A673 (cell line): ENCODE measurements at regions not wholly inside any gene's neighbourhood (a gene's known extent, or its start where the extent isn't known, plus 50 kb on each side); places are given as distances from the start of the nearest gene placed in this dataset.

Source experiments
- BruUV-seq: library from RNA; stranded (reverse); fragments of 400-500 nt; replicated peaks from 2 replicates; lab custom pipeline; 2021; lab: Mats Ljungman, UMichigan
- CTCF ChIA-PET: fragments of 300-600 bp; sonication (Branson Sonifier 250); formaldehyde crosslinking; loops from one replicate; lab custom pipeline; 2022; ENCODE audit warnings: antibody characterized with exemption; lab: Charles Lee
- POLR2A ChIA-PET: fragments of 300-600 bp; sonication (Branson Sonifier 250); formaldehyde crosslinking; loops from one replicate; lab custom pipeline; 2022; ENCODE audit warnings: antibody characterized with exemption; ENCODE audit not compliant: low non-redundant PET; lab: Charles Lee
- DNase-seq: peaks from one replicate; pipeline ENCODE4 v3.0.0-alpha.2; 2015; ENCODE audit warnings: low spot score
- H3K27ac ChIP-seq: fragments of 200-600 bp; sonication (generic); 2 replicates; pipeline ENCODE4 v1.5.1; 2016; ENCODE audit warnings: mixed run types, low read depth, mild to moderate bottlenecking, mixed read lengths, antibody characterized with exemption, low read length; ENCODE audit not compliant: poor library complexity, severe bottlenecking
- H3K27me3 ChIP-seq: fragments of 200-600 bp; sonication (generic); replicated peaks from 2 replicates; pipeline ENCODE4 v1.6.1; 2017; ENCODE audit warnings: mixed run types, low read depth, mild to moderate bottlenecking, mixed read lengths, antibody characterized with exemption, low read length; ENCODE audit not compliant: insufficient read depth, poor library complexity
- H3K36me3 ChIP-seq: fragments of 200-600 bp; sonication (generic); 2 replicates; pipeline ENCODE4 v1.6.1; 2016; ENCODE audit warnings: mixed run types, mild to moderate bottlenecking, mixed read lengths, antibody characterized with exemption, low read length; ENCODE audit not compliant: insufficient read depth, poor library complexity, severe bottlenecking
- H3K4me1 ChIP-seq: fragments of 200-600 bp; sonication (generic); 2 replicates; pipeline ENCODE4 v1.6.1; 2017; ENCODE audit warnings: mixed run types, mild to moderate bottlenecking, mixed read lengths, antibody characterized with exemption, low read length; ENCODE audit not compliant: insufficient read depth, poor library complexity, severe bottlenecking
- H3K4me3 ChIP-seq: fragments of 200-600 bp; sonication (generic); 2 replicates; pipeline ENCODE4 v1.5.1; 2016; ENCODE audit warnings: low read depth, mixed run types, mild to moderate bottlenecking, mixed read lengths, low read length; ENCODE audit not compliant: poor library complexity, severe bottlenecking
- H3K9me3 ChIP-seq: fragments of 200-600 bp; sonication (generic); 2 replicates; pipeline ENCODE4 v1.6.1; 2016; ENCODE audit warnings: mixed run types, low read depth, mild to moderate bottlenecking, mixed read lengths, antibody characterized with exemption, low read length; ENCODE audit not compliant: poor library complexity, severe bottlenecking
- EZH2 ChIP-seq: fragments of 200-600 bp; sonication (generic); IDR thresholded peaks from 2 replicates; pipeline ENCODE4 v1.6.1; 2017; ENCODE audit warnings: borderline replicate concordance, low read depth, mild to moderate bottlenecking, mixed read lengths, antibody characterized with exemption, low read length; ENCODE audit not compliant: poor library complexity, severe bottlenecking
- intact Hi-C: fragments of 100-400 bp; cut with micrococcal nuclease; formaldehyde crosslinking; loops from one replicate; pipeline ENCODE4 v1.10.0; 2022; ENCODE audit not compliant: unreplicated experiment
- TF ChIP-seq, protein P1 (sequence below): fragments of 300-800, 200-600 bp; sonication (generic); conservative IDR thresholded peaks from 2 replicates; pipeline ENCODE4 v1.5.1; 2017; ENCODE audit warnings: low read depth, mild to moderate bottlenecking, antibody characterized with exemption, low read length, moderate library complexity, mixed read lengths

DNA sequence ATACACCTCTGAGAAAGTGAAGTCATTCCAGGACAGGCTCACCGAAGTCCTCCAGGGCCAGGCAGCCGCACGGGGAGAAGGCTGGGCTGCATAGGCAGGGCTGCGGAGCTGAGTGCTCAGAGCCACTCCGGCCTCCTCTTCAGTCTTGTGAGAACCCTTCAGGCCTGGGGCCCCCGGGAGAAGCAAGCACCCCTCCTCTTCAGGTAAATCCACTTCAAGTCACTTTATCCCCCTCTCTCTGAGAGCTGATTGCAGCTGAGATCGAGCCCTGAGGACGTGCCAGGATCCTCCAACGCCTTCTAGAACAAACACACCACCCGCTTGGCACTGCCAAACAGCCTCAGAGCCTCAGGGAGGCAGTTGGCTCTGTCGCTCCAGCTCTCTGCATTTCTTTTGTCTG is 1526.3 kb downstream of the BRD1 start:
- ChIA-PET POLR2A (interaction anchor here (0.6 kb wide), 1 partner anchor 404 kb away, joined by 5 read pairs; no protein-coding TSS in a partner anchor), CTCF (no interaction called here)
- no peak overlapping the region for H3K4me3 ChIP-seq
- no peak for DNase-seq
- peaks cover 4% of the 10 kb centered on the region for H3K4me1 ChIP-seq
- H3K36me3 ChIP-seq: no peaks in the 10 kb centered on the region
- H3K27ac ChIP-seq: no peak overlapping the region
- H3K27me3 ChIP-seq: no peaks in the 10 kb centered on the region
- intact Hi-C loops: no loop called here
- no TSS peak for BruUV-seq
- H3K9me3 ChIP-seq: no peaks in the 10 kb centered on the region
- no peak for TF ChIP-seq EZH2
- TF ChIP-seq, protein P1, sequence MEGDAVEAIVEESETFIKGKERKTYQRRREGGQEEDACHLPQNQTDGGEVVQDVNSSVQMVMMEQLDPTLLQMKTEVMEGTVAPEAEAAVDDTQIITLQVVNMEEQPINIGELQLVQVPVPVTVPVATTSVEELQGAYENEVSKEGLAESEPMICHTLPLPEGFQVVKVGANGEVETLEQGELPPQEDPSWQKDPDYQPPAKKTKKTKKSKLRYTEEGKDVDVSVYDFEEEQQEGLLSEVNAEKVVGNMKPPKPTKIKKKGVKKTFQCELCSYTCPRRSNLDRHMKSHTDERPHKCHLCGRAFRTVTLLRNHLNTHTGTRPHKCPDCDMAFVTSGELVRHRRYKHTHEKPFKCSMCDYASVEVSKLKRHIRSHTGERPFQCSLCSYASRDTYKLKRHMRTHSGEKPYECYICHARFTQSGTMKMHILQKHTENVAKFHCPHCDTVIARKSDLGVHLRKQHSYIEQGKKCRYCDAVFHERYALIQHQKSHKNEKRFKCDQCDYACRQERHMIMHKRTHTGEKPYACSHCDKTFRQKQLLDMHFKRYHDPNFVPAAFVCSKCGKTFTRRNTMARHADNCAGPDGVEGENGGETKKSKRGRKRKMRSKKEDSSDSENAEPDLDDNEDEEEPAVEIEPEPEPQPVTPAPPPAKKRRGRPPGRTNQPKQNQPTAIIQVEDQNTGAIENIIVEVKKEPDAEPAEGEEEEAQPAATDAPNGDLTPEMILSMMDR: no peak

DNA sequence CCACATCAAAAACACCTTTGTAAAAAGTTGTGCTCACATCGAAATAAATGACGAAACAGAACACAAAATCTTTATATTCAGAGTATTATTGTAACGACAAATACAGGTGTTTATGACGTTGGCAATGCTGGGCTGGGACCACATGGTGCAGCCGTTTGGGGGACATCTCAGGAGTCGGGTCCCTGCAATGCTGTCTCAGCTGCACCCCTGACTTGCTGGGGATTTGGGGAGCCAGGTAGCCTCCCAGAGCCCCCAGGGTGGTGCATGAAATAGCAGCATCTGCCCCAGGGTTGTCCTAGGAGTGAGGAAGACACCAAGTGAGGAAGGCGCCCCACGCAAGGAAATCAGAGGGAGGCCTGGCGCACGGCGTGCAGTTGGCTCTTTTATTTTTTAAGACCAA is 1526.8 kb downstream of the BRD1 start:
- BruUV-seq: no TSS peak
- CTCF ChIA-PET: no interaction called here
- no peaks in the 10 kb centered on the region for H3K27me3 ChIP-seq
- no peak overlapping the region for H3K4me3 ChIP-seq
- peaks cover 4% of the 10 kb centered on the region for H3K4me1 ChIP-seq
- H3K9me3 ChIP-seq: no peaks in the 10 kb centered on the region
- H3K36me3 ChIP-seq: no peaks in the 10 kb centered on the region
- intact Hi-C loops: no loop called here
- H3K27ac ChIP-seq: no peak overlapping the region
- POLR2A ChIA-PET: no interaction called here
- TF ChIP-seq, protein P1: no peak
- no peak for TF ChIP-seq EZH2
- DNase-seq: no peak

DNA sequence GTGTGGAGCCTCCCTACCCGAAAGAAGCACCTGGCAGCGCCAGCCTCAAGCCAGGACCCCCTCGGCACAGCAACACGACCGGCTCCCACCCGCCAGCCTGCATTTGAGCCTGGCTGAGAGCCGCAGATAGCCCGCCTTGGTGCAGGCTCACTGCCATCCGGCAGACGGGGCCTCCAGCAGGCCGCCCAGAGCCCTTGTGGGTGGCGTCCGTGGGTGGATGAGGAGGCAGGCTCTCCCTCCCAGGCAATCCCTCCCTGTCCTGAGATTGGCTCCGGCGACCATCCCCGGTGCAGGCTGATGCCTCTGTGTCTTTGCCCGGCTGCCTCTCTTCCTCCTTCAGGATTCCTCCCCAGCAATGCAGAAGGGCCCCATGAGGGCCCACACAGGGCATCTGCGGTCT is 1527.9 kb downstream of the BRD1 start:
- TF ChIP-seq EZH2: no peak
- TF ChIP-seq, protein P1: no peak
- Histone ChIP-seq H3K27me3 (no peaks in the 10 kb centered on the region), H3K27ac (no peak overlapping the region), H3K4me3 (no peak overlapping the region), H3K4me1 (peaks cover 4% of the 10 kb centered on the region), H3K9me3 (no peaks in the 10 kb centered on the region), H3K36me3 (no peaks in the 10 kb centered on the region)
- ChIA-PET CTCF (no interaction called here), POLR2A (no interaction called here)
- intact Hi-C loops: no loop called here
- BruUV-seq: no TSS peak
- no peak for DNase-seq
